Erythroblast (primary cell): ENCODE measurements at regions not wholly inside any gene's neighbourhood (a gene's known extent, or its start where the extent isn't known, plus 50 kb on each side); places are given as distances from the start of the nearest gene placed in this dataset.

Experiments
- GATA1 ChIP-seq: IDR thresholded peaks from 2 replicates; pipeline ENCODE4 v1.6.1; 2011; ENCODE audit warnings: low read depth, mild to moderate bottlenecking, control low read depth, low read length, moderate library complexity
- POLR2A ChIP-seq: IDR thresholded peaks from 2 replicates; pipeline ENCODE4 v1.6.1; 2011; ENCODE audit warnings: mild to moderate bottlenecking, low read length

DNA sequence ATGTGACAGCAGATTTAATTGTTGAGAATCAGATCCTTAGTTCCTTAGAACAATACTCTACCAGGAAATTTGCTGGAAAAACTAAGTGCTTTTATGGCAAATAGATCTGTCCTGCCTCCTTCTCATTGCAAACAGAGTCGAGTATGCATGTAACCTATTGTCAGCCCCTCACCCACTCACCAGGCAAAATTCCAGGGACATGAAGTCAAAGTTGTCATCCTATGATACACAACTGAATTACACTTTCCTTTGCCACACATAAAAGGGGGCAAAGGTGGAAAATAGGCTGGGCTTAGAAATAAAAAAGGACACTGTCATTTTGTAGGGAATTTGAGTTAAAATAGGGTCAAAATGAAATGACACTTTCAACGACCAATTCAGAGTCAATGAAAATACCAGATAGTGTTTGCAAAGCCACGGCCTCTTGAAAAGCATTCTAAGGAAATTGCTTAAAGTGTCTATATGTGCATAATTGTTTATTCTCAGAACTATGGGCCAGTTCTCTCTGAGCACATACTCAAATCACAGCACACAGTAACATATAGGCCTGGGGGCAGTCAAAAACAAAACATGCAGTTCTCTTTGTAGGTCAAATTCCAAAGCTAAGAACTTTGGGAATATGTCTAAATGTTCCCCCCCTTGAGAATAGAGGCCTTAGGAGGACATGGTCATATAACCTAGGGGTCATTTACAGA lies 452.8 kb downstream of the NFIB start:
- no peak for TF ChIP-seq POLR2A
- TF ChIP-seq GATA1, result no peak
